ENCODE measurements at regions not wholly inside any gene's neighbourhood (a gene's known extent, or its start where the extent isn't known, plus 50 kb on each side); places are given as distances from the start of the nearest gene placed in this dataset.

DNA sequence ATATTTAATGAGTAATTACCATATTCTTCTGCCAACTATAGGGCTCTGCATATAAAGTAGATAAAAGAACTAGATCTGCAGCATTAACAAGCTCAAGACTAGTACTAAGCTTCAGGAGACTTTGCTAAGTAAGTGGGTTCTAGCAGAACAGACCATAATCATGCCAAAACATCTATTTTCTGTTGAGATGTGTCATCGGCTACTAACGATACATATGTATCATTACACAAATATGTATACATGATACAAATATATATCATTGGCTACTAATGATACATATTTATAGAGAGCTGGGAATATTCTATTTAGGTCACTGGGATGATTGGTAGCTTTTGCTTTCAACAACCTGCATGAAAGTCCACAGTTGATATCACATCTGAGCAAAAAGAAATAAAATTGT is 185.8 kb upstream of the DCBLD2 start:
- TF ChIP-seq, protein P1, sequence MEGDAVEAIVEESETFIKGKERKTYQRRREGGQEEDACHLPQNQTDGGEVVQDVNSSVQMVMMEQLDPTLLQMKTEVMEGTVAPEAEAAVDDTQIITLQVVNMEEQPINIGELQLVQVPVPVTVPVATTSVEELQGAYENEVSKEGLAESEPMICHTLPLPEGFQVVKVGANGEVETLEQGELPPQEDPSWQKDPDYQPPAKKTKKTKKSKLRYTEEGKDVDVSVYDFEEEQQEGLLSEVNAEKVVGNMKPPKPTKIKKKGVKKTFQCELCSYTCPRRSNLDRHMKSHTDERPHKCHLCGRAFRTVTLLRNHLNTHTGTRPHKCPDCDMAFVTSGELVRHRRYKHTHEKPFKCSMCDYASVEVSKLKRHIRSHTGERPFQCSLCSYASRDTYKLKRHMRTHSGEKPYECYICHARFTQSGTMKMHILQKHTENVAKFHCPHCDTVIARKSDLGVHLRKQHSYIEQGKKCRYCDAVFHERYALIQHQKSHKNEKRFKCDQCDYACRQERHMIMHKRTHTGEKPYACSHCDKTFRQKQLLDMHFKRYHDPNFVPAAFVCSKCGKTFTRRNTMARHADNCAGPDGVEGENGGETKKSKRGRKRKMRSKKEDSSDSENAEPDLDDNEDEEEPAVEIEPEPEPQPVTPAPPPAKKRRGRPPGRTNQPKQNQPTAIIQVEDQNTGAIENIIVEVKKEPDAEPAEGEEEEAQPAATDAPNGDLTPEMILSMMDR (IDR thresholded peaks at IDR 0.05): no peak
- TF ChIP-seq POLR2A (IDR thresholded peaks at IDR 0.05) (no peak), EP300 (IDR thresholded peaks at IDR 0.05) (no peak), POLR2AphosphoS5 (IDR thresholded peaks at IDR 0.05) (no peak)

Data from upper lobe of left lung (tissue), 4 donors.